Brain microvascular endothelial cell (primary cell): ENCODE measurements at regions not wholly inside any gene's neighbourhood (a gene's known extent, or its start where the extent isn't known, plus 50 kb on each side); places are given as distances from the start of the nearest gene placed in this dataset.
A peak's percentile ranks its signal among the peaks of the same experiment; 100 is the strongest.

Experiments
- DNase-seq: peaks from one replicate; pipeline ENCODE4 v3.0.0-alpha.2; 2020
- H3K27ac ChIP-seq: fragments of 250-450 bp; sonication (Bioruptor Pico); 2 replicates; pipeline ENCODE4 v1.5.1; 2020; ENCODE audit warnings: mild to moderate bottlenecking, moderate library complexity
- H3K27me3 ChIP-seq: fragments of 250-450 bp; sonication (Bioruptor Pico); replicated peaks from 2 replicates; pipeline ENCODE4 v1.5.1; 2020; ENCODE audit warnings: mild to moderate bottlenecking
- H3K36me3 ChIP-seq: fragments of 250-450 bp; sonication (Bioruptor Pico); replicated peaks from 2 replicates; pipeline ENCODE4 v1.5.1; 2020; ENCODE audit warnings: mild to moderate bottlenecking
- H3K4me3 ChIP-seq: 2 replicates; pipeline ENCODE4 v1.5.1; 2011; ENCODE audit warnings: low read depth, mild to moderate bottlenecking, control low read depth, low read length, moderate library complexity
- CTCF ChIP-seq: IDR thresholded peaks from 2 replicates; pipeline ENCODE4 v1.5.1; 2011; ENCODE audit warnings: low read depth, mild to moderate bottlenecking, moderate library complexity, low read length, control low read depth, inconsistent platforms; ENCODE audit errors: missing control alignments
- in situ Hi-C: cut with HindIII; loops from 2 replicates; pipeline ENCODE4 v1.10.0; 2017; ENCODE audit warnings: low sequenced_read_pairs, low pct_ligation_motif_present

- no peak overlapping the region for H3K4me3 ChIP-seq
- TF ChIP-seq CTCF = peak; percentile 34
- peak overlapping the region; percentile 88 for H3K27ac ChIP-seq
- in situ Hi-C loops = no loop called here
- no peaks in the 10 kb centered on the region for H3K27me3 ChIP-seq
- H3K36me3 ChIP-seq = peaks cover 83% of the 10 kb centered on the region
- DNase-seq = no peak
Measured at GRCh38 chr12:124368421-124369032, 73.6 kb downstream of the RFLNA start.

- Histone ChIP-seq H3K27me3 (no peaks in the 10 kb centered on the region), H3K36me3 (peaks cover 84% of the 10 kb centered on the region), H3K27ac (no peak overlapping the region), H3K4me3 (no peak overlapping the region)
- DNase-seq = no peak
- in situ Hi-C loops = no loop called here
- no peak for TF ChIP-seq CTCF
Measured at GRCh38 chr12:124365726-124366430, 71.0 kb downstream of the RFLNA start.
